Left ventricle myocardium inferior (tissue), 1 donor: ENCODE measurements at regions not wholly inside any gene's neighbourhood (a gene's known extent, or its start where the extent isn't known, plus 50 kb on each side); places are given as distances from the start of the nearest gene placed in this dataset.

Experiments used
- DNase-seq: peaks from one replicate; pipeline ENCODE4 v3.0.0-alpha.2; 2020
- H3K27ac ChIP-seq: fragments of 200-600 bp; replicated peaks from 2 replicates; pipeline ENCODE4 v1.8.0; 2021
- H3K27me3 ChIP-seq: fragments of 200-600 bp; 2 replicates; pipeline ENCODE4 v1.8.0; 2021; ENCODE audit warnings: low read depth
- H3K36me3 ChIP-seq: fragments of 200-600 bp; 2 replicates; pipeline ENCODE4 v1.8.0; 2021
- H3K4me1 ChIP-seq: fragments of 200-600 bp; 2 replicates; pipeline ENCODE4 v1.8.0; 2021
- H3K4me3 ChIP-seq: fragments of 200-600 bp; 2 replicates; pipeline ENCODE4 v1.8.0; 2021; ENCODE audit warnings: mild to moderate bottlenecking, moderate library complexity
- H3K9me3 ChIP-seq: fragments of 200-600 bp; replicated peaks from 2 replicates; pipeline ENCODE4 v1.8.0; 2021
- intact Hi-C: fragments of 100-400 bp; cut with micrococcal nuclease; formaldehyde crosslinking; loops from one replicate; pipeline ENCODE4 v1.11.0; 2022
- TF ChIP-seq, protein P1 (sequence below): fragments of 200-600 bp; IDR thresholded peaks from 2 replicates; pipeline ENCODE4 v1.8.0; 2021; ENCODE audit warnings: antibody characterized with exemption, mild to moderate bottlenecking, borderline replicate concordance
- donor health status: DM: no; HTN: yes; CAD: no; lungs with severe emphysema.

DNA sequence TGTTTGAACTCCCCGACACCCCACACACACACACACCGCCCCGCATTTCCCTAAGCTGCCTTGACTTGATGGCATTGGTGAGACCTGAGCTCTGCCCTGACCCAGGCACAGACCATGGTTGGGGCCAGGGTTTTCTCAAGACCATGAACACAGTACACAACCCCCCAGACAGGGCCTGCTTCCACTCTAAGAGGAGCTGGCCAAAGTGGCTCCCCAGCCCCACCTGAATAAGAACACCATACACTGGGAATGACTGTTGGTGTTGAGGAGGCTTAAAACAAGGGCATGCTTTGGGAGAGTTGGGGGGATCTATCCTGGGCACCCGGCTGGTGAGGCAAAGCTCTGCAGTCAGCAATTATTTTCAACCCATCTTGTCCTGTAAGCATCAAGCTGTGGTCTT lies 77.6 kb upstream of the SYT6 start:
- peaks cover 7% of the 10 kb centered on the region for H3K27me3 ChIP-seq
- peaks cover 18% of the 10 kb centered on the region for H3K4me1 ChIP-seq
- no peaks in the 10 kb centered on the region for H3K9me3 ChIP-seq
- H3K27ac ChIP-seq, result no peak overlapping the region
- TF ChIP-seq, protein P1, sequence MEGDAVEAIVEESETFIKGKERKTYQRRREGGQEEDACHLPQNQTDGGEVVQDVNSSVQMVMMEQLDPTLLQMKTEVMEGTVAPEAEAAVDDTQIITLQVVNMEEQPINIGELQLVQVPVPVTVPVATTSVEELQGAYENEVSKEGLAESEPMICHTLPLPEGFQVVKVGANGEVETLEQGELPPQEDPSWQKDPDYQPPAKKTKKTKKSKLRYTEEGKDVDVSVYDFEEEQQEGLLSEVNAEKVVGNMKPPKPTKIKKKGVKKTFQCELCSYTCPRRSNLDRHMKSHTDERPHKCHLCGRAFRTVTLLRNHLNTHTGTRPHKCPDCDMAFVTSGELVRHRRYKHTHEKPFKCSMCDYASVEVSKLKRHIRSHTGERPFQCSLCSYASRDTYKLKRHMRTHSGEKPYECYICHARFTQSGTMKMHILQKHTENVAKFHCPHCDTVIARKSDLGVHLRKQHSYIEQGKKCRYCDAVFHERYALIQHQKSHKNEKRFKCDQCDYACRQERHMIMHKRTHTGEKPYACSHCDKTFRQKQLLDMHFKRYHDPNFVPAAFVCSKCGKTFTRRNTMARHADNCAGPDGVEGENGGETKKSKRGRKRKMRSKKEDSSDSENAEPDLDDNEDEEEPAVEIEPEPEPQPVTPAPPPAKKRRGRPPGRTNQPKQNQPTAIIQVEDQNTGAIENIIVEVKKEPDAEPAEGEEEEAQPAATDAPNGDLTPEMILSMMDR, result no peak
- intact Hi-C loops, result no loop called here
- H3K4me3 ChIP-seq, result no peak overlapping the region
- H3K36me3 ChIP-seq, result no peaks in the 10 kb centered on the region
- DNase-seq, result no peak

DNA sequence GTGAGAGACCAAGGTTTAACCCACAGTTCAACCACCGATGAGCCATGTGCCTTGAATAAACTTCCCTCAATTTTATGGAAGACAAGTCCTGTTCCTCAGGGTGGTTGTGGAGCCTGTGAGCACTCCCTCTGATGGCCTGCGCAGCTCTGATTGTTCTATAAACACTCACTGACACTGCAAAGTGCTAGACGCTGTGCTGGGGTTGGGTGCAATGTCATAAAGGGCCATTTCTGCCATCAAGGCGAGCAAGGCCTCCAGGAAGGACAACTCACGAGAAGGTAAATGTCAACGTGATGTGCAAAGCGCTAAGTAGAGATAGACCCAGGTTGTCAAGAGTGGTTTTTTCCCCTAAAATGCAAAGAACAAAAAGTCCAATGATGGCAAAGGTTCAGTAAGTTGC lies 75.7 kb upstream of the SYT6 start:
- no peak overlapping the region for H3K27ac ChIP-seq
- H3K4me1 ChIP-seq, result peaks cover 8% of the 10 kb centered on the region
- H3K9me3 ChIP-seq, result no peaks in the 10 kb centered on the region
- no peak for DNase-seq
- H3K36me3 ChIP-seq, result no peaks in the 10 kb centered on the region
- no peak overlapping the region for H3K4me3 ChIP-seq
- peaks cover 7% of the 10 kb centered on the region for H3K27me3 ChIP-seq
- intact Hi-C loops, result no loop called here
- TF ChIP-seq, protein P1, result no peak

DNA sequence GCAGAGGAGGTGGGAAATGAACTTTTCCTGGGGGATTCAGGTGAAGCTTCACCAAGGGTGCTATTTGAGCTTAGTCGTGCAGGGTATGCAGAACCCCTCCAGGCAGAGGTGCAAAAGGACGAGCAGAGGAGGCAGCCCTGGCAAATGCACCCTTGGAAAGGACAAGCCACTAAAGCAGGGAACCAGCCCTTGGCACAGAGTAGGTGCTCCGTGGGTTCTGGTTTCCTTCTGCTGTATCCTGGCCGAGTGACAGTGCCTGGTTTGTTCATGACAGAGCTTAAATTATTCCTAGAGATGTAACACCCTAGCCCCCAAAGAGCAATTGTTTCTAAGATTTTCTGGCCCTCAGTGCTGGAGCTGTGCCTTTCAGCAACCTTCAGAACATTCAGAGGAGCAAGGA lies 73.4 kb upstream of the SYT6 start:
- TF ChIP-seq, protein P1, result no peak
- no peak overlapping the region for H3K27ac ChIP-seq
- DNase-seq, result peak; percentile 26
- peaks cover 6% of the 10 kb centered on the region for H3K27me3 ChIP-seq
- H3K36me3 ChIP-seq, result no peaks in the 10 kb centered on the region
- intact Hi-C loops, result no loop called here
- no peaks in the 10 kb centered on the region for H3K9me3 ChIP-seq
- H3K4me1 ChIP-seq, result peaks cover 8% of the 10 kb centered on the region
- no peak overlapping the region for H3K4me3 ChIP-seq

DNA sequence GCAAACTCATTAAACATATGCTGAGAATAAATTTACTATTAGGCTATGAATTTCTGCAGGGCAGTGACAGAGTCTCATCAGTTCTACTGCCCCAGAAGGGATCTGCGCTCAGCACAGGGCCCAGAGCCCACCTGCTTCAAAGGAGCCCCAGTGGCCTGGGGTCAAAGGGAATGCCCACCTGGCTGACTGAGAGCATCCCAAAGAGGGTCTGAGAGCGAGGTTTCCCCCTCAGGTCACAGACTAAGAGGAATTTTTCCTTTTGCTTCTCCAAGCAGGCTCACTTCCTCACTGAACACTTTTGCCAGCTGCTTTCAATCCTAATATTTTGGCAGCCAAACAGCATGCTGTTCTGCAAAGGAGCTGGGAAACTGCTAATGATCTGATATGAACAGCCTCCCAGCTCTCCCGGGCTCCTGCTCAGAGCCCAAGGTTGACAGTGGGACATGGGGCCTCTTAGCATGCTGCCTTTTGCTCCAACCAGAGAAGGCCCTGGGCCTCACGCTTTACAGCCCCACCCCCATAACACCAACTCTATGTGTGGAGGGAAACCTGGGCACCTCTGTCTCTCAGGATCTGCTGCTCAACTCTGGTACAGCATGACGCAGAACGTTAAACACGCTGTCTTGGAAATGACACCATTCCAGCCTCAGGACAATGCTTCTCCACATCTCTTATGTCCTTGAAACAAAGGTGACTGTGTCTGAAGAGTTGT lies 70.7 kb upstream of the SYT6 start:
- no peaks in the 10 kb centered on the region for H3K9me3 ChIP-seq
- DNase-seq, result no peak
- H3K4me1 ChIP-seq, result peaks cover 11% of the 10 kb centered on the region
- peaks cover 6% of the 10 kb centered on the region for H3K27me3 ChIP-seq
- intact Hi-C loops, result no loop called here
- H3K4me3 ChIP-seq, result no peak overlapping the region
- TF ChIP-seq, protein P1, result no peak
- H3K36me3 ChIP-seq, result no peaks in the 10 kb centered on the region
- H3K27ac ChIP-seq, result no peak overlapping the region

DNA sequence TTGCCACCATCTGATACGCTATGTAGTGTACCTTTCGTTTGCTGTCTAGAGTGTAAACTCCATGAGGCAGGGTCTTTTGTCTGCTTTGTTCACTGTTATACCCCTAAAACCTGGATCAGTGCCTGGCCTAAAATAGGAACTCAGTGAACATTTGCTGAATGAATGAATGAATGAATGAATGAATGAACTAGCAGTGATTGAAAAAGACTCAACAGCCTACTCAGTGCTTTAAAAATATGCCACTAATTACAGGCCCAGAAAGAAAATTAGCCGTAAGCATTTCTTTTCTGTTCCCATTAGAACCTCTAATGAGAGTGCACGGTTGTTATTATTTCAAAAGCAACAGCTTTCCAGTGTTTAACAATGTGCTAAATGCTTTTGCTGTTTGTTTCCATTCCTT lies 69.3 kb upstream of the SYT6 start:
- H3K9me3 ChIP-seq, result no peaks in the 10 kb centered on the region
- H3K4me3 ChIP-seq, result no peak overlapping the region
- H3K27me3 ChIP-seq, result peaks cover 6% of the 10 kb centered on the region
- TF ChIP-seq, protein P1, result no peak
- H3K36me3 ChIP-seq, result no peaks in the 10 kb centered on the region
- DNase-seq, result no peak
- peaks cover 20% of the 10 kb centered on the region for H3K4me1 ChIP-seq
- no peak overlapping the region for H3K27ac ChIP-seq
- intact Hi-C loops, result no loop called here
